ENCODE measurements at regions not wholly inside any gene's neighbourhood (a gene's known extent, or its start where the extent isn't known, plus 50 kb on each side); places are given as distances from the start of the nearest gene placed in this dataset.

DNA sequence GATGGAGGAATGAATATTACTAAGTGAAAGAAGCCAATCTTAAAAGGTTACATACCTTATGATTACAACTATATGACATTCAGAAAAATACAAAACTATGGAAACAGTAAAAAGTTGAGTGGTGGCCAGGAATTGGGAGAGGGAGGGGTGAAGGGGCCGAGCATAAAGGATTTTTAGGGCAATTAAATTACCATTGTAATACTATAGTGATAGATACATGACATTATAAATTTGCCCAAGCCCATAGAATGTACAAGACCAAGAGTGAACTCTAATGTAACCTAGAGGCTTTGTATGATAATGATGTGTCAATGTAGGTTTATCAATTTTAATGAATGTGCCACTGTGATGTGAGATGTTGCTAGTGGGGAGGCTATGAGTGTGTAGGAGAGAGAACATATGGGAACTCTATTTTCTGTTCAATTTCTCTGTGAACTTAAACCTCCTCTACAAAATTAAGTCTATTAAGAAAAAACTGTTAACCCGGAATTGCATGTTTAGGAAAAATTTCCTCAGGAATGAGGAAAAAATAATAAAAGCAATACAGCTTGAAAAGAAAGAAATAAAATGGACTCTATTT lies 541.9 kb upstream of the UBE2E2 start:
- H3K9me3 ChIP-seq (replicated peaks) = no peaks in the 10 kb centered on the region
- no peaks in the 10 kb centered on the region for H3K27me3 ChIP-seq (ENCODE audit: low read depth)
- H3K27ac ChIP-seq (replicated peaks) = no peak overlapping the region
- no peak overlapping the region for H3K4me3 ChIP-seq
- TF ChIP-seq CTCF (IDR thresholded peaks at IDR 0.05; ENCODE audit: borderline replicate concordance) = no peak
- DNase-seq = no peak
- no peaks in the 10 kb centered on the region for H3K4me1 ChIP-seq
- intact Hi-C loops (cut with micrococcal nuclease) = no loop called here
- H3K36me3 ChIP-seq = no peaks in the 10 kb centered on the region

- Histone ChIP-seq H3K4me1 (no peaks in the 10 kb centered on the region), H3K4me3 (no peak overlapping the region), H3K27me3 (ENCODE audit: low read depth) (no peaks in the 10 kb centered on the region), H3K36me3 (no peaks in the 10 kb centered on the region), H3K27ac (replicated peaks) (no peak overlapping the region), H3K9me3 (replicated peaks) (no peaks in the 10 kb centered on the region)
- no peak for DNase-seq
- intact Hi-C loops (cut with micrococcal nuclease) = no loop called here
- TF ChIP-seq CTCF (IDR thresholded peaks at IDR 0.05; ENCODE audit: borderline replicate concordance) = no peak
Measured at GRCh38 chr3:22665528-22665927, 537.6 kb upstream of the UBE2E2 start.

DNA sequence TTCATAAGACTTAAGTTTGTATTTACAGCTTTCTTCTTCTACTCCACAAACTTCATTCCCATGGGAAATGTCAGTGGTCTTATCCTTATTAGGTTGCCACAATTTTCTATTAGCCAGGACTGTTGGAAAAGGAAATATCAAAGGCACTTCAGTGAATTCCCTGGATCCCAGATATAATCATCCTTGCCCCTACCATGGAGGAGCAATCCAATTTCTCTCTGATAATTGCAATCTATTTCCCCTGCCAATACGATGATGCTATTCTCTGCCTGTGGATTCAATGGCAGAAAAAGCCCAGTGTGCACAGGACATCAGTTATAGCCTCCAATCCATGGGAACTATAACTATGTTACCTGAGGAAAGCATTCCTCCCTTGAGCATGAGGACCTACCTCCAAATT lies 536.4 kb upstream of the UBE2E2 start:
- H3K36me3 ChIP-seq = no peaks in the 10 kb centered on the region
- no peak for TF ChIP-seq CTCF (IDR thresholded peaks at IDR 0.05; ENCODE audit: borderline replicate concordance)
- no peak for DNase-seq
- no peaks in the 10 kb centered on the region for H3K27me3 ChIP-seq (ENCODE audit: low read depth)
- no peaks in the 10 kb centered on the region for H3K9me3 ChIP-seq (replicated peaks)
- no peaks in the 10 kb centered on the region for H3K4me1 ChIP-seq
- no peak overlapping the region for H3K27ac ChIP-seq (replicated peaks)
- H3K4me3 ChIP-seq = no peak overlapping the region
- intact Hi-C loops (cut with micrococcal nuclease) = no loop called here

DNA sequence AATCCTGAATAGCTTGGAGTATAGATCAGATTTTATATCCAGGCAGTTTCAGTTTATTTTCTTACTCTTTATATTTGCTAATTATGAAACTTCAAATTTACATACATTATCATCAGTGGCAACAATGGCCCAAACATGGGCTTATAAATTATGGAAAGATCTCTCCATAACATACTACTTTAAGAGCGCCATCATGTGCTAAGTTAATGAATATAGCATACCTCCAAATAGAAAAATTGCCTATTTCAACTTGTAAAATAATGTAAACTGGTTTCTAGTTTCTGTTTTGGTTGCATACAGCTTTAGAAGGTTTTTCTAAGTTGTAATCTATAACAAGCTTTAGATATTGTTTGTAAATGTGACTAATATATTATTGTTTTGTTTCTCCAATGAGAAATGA lies 531.3 kb upstream of the UBE2E2 start:
- TF ChIP-seq CTCF (IDR thresholded peaks at IDR 0.05; ENCODE audit: borderline replicate concordance) = no peak
- Histone ChIP-seq H3K27me3 (ENCODE audit: low read depth) (no peaks in the 10 kb centered on the region), H3K9me3 (replicated peaks) (peaks cover 10% of the 10 kb centered on the region), H3K27ac (replicated peaks) (no peak overlapping the region), H3K36me3 (no peaks in the 10 kb centered on the region), H3K4me1 (no peaks in the 10 kb centered on the region), H3K4me3 (no peak overlapping the region)
- no peak for DNase-seq
- intact Hi-C loops (cut with micrococcal nuclease) = no loop called here

DNA sequence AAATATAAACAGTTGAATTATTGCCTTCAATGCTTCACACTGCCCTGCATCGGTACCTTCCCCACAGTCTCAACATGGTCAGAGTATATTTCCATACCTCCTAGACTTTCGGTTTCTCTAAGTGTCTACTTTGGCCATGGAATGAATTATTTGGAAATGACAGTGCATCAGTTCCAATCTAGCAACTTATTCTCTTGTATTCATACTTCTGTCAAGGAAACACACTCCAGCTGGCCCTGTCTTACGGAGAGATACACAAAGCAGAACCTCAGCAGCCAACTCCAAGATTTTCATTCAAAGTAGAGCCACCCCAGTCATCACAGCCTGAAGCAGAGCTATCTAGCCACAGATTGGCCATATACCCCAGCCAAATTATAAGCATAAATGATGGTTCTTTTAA lies 518.4 kb upstream of the UBE2E2 start:
- H3K4me1 ChIP-seq = no peaks in the 10 kb centered on the region
- intact Hi-C loops (cut with micrococcal nuclease) = no loop called here
- TF ChIP-seq CTCF (IDR thresholded peaks at IDR 0.05; ENCODE audit: borderline replicate concordance) = no peak
- no peaks in the 10 kb centered on the region for H3K36me3 ChIP-seq
- no peaks in the 10 kb centered on the region for H3K27me3 ChIP-seq (ENCODE audit: low read depth)
- H3K4me3 ChIP-seq = no peak overlapping the region
- no peak for DNase-seq
- no peaks in the 10 kb centered on the region for H3K9me3 ChIP-seq (replicated peaks)
- H3K27ac ChIP-seq (replicated peaks) = no peak overlapping the region

DNA sequence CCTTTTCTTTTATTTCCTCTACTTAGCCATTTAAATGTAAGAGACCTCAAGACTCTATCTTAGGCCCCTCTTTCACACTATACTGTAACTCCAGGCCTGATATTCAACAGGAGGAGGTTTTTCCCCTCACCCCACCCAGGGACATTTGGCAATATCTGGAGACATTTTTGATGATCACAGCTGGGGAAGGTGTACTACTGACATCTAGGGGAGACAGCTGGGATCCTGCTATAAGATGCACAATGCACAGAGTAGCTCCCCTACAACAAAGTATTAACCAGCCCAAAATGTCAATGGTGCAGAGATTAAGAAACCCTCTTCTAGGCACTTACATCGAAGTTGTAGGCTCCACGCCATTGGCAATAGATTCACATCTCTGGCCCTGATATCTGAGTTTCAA lies 517.5 kb upstream of the UBE2E2 start:
- H3K4me3 ChIP-seq = no peak overlapping the region
- intact Hi-C loops (cut with micrococcal nuclease) = no loop called here
- no peaks in the 10 kb centered on the region for H3K4me1 ChIP-seq
- no peaks in the 10 kb centered on the region for H3K36me3 ChIP-seq
- no peak overlapping the region for H3K27ac ChIP-seq (replicated peaks)
- no peak for TF ChIP-seq CTCF (IDR thresholded peaks at IDR 0.05; ENCODE audit: borderline replicate concordance)
- no peak for DNase-seq
- H3K9me3 ChIP-seq (replicated peaks) = no peaks in the 10 kb centered on the region
- H3K27me3 ChIP-seq (ENCODE audit: low read depth) = no peaks in the 10 kb centered on the region

All from left ventricle myocardium inferior (tissue), 1 donor.